ENCODE measurements at regions not wholly inside any gene's neighbourhood (a gene's known extent, or its start where the extent isn't known, plus 50 kb on each side); places are given as distances from the start of the nearest gene placed in this dataset.

DNA sequence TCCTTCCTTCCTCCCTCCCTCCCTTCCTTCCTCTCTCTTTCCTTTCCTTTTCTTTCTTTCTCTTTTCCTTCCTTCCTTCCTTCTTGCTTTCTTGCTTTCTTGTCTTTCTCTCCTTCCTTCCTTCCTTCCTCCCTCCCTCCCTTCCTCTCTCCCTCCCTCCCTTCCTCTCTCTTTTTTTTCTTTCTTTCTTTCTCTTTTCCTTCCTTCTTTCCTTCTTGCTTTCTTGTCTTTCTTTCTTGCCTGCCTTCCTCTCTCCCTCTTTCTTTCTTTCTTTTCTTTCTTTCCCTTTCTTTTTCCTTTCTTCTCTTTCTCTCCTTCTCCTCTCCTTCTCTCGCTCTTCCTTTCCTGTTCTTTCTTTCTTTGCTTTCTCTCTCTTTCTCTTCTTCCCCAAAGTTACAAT, 728.4 kb upstream of the ADAMTS5 start:
- H3K36me3 ChIP-seq, result no peaks in the 10 kb centered on the region
- TF ChIP-seq, protein P1, sequence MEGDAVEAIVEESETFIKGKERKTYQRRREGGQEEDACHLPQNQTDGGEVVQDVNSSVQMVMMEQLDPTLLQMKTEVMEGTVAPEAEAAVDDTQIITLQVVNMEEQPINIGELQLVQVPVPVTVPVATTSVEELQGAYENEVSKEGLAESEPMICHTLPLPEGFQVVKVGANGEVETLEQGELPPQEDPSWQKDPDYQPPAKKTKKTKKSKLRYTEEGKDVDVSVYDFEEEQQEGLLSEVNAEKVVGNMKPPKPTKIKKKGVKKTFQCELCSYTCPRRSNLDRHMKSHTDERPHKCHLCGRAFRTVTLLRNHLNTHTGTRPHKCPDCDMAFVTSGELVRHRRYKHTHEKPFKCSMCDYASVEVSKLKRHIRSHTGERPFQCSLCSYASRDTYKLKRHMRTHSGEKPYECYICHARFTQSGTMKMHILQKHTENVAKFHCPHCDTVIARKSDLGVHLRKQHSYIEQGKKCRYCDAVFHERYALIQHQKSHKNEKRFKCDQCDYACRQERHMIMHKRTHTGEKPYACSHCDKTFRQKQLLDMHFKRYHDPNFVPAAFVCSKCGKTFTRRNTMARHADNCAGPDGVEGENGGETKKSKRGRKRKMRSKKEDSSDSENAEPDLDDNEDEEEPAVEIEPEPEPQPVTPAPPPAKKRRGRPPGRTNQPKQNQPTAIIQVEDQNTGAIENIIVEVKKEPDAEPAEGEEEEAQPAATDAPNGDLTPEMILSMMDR (IDR thresholded peaks at IDR 0.05; ENCODE audit: borderline replicate concordance), result no peak
- H3K9me3 ChIP-seq (replicated peaks), result no peaks in the 10 kb centered on the region
- H3K4me3 ChIP-seq, result no peak overlapping the region
- no peak for DNase-seq
- H3K27me3 ChIP-seq (ENCODE audit: low read depth), result no peaks in the 10 kb centered on the region
- intact Hi-C loops (cut with micrococcal nuclease), result loop anchor here (10.0 kb wide), 1 partner anchor 930 kb away; no protein-coding TSS in a partner anchor
- no peak overlapping the region for H3K27ac ChIP-seq (replicated peaks)
- H3K4me1 ChIP-seq, result no peaks in the 10 kb centered on the region

DNA sequence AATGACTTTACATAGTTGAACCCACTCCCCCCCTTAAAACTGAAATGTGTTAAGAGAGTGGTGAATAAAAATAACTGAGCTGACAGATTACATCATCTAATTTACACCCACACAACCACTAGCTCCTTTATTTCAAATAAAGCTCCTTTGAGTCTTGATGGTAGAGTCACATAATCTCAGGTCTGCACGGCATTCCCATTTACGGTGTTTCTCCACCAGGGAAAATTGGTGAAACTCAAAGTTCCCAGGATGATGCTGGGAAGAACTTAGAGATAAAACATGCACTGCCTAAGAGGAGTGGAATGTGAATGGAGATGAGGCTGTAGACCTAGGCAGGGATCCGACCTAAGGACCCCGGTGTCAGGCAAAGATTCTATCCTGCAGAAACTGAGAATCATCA, 727.8 kb upstream of the ADAMTS5 start:
- DNase-seq, result no peak
- Histone ChIP-seq H3K9me3 (replicated peaks) (peaks cover 3% of the 10 kb centered on the region), H3K27ac (replicated peaks) (no peak overlapping the region), H3K27me3 (ENCODE audit: low read depth) (no peaks in the 10 kb centered on the region), H3K36me3 (no peaks in the 10 kb centered on the region), H3K4me3 (no peak overlapping the region), H3K4me1 (no peaks in the 10 kb centered on the region)
- TF ChIP-seq, protein P1 (IDR thresholded peaks at IDR 0.05; ENCODE audit: borderline replicate concordance), result no peak
- intact Hi-C loops (cut with micrococcal nuclease), result loop anchor here (10.0 kb wide), 1 partner anchor 930 kb away; no protein-coding TSS in a partner anchor

DNA sequence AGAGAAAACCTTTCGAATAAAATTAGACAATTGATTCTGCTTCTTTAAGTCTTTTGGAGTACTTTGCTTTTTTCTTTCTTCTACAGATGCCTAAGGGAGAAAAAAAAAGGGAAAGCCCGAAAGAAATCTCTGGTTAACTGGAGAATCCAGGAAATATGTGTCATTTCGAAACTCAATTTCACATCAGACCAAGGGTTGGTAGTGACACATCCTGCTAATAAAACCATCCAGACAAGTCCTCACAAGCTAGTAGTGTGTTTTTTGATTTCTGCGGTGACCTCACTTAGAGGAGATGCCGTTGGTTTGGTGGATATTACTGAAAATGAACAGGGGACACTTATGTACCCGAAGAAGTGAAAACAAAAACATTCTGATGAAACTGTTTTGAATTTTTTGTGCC, 726.5 kb upstream of the ADAMTS5 start:
- TF ChIP-seq, protein P1 (IDR thresholded peaks at IDR 0.05; ENCODE audit: borderline replicate concordance), result no peak
- no peak for DNase-seq
- Histone ChIP-seq H3K36me3 (no peaks in the 10 kb centered on the region), H3K27me3 (ENCODE audit: low read depth) (no peaks in the 10 kb centered on the region), H3K4me3 (no peak overlapping the region), H3K27ac (replicated peaks) (no peak overlapping the region), H3K4me1 (no peaks in the 10 kb centered on the region), H3K9me3 (replicated peaks) (peaks cover 16% of the 10 kb centered on the region)
- intact Hi-C loops (cut with micrococcal nuclease), result loop anchor here (10.0 kb wide), 1 partner anchor 929 kb away; no protein-coding TSS in a partner anchor

DNA sequence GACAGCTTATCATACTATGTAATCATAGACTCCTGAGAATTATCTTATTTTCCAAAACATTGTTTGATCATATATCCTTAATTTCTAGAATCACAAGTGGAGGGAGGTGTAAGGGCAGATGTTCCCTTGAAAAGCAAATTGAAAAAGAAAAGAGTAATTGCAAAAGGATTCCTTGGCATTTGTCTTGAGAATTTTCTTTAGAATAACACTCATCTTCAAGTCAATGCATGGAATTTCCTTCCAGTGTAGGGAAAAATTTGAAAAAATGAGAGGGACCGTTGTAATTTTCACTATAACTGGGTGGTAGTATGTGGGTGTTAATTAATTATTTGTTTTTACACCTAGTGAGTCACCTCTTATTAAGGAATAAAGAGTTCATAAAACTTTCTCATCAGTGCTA, 724.6 kb upstream of the ADAMTS5 start:
- intact Hi-C loops (cut with micrococcal nuclease), result loop anchor here (10.0 kb wide), 1 partner anchor 927 kb away; no protein-coding TSS in a partner anchor
- TF ChIP-seq, protein P1 (IDR thresholded peaks at IDR 0.05; ENCODE audit: borderline replicate concordance), result no peak
- no peaks in the 10 kb centered on the region for H3K27me3 ChIP-seq (ENCODE audit: low read depth)
- no peaks in the 10 kb centered on the region for H3K36me3 ChIP-seq
- no peak for DNase-seq
- peaks cover 22% of the 10 kb centered on the region for H3K9me3 ChIP-seq (replicated peaks)
- H3K4me1 ChIP-seq, result no peaks in the 10 kb centered on the region
- no peak overlapping the region for H3K27ac ChIP-seq (replicated peaks)
- H3K4me3 ChIP-seq, result no peak overlapping the region

DNA sequence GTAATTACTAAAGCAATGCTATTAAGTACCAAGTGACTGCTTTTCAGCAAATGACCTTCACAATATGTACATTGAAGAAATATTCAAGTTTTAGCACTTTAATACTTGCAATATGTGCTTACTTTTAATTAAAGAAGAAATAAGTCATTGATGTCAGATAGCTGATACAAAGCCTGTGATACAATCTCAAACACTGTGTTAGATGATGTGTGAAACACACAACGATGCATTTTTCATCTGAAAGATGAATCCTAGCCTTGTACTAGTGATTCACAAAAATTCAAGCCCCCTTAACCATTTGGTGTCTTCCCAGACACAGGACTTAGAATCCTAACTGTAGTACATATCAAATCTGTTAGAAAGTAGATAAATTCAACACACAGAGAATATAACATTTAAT, 724.1 kb upstream of the ADAMTS5 start:
- Histone ChIP-seq H3K36me3 (no peaks in the 10 kb centered on the region), H3K9me3 (replicated peaks) (peaks cover 22% of the 10 kb centered on the region), H3K27me3 (ENCODE audit: low read depth) (no peaks in the 10 kb centered on the region), H3K4me3 (no peak overlapping the region), H3K27ac (replicated peaks) (no peak overlapping the region), H3K4me1 (no peaks in the 10 kb centered on the region)
- intact Hi-C loops (cut with micrococcal nuclease), result loop anchor here (10.0 kb wide), 1 partner anchor 926 kb away; no protein-coding TSS in a partner anchor
- no peak for DNase-seq
- TF ChIP-seq, protein P1 (IDR thresholded peaks at IDR 0.05; ENCODE audit: borderline replicate concordance), result no peak

Data from left ventricle myocardium inferior (tissue), 1 donor.